ENCODE measurements at regions not wholly inside any gene's neighbourhood (a gene's known extent, or its start where the extent isn't known, plus 50 kb on each side); places are given as distances from the start of the nearest gene placed in this dataset.
"Not testable (repeated sequence)": the region's sequence is repeated elsewhere in the genome, so short reads cannot be mapped to it uniquely, and the experiment has no call there.

DNA sequence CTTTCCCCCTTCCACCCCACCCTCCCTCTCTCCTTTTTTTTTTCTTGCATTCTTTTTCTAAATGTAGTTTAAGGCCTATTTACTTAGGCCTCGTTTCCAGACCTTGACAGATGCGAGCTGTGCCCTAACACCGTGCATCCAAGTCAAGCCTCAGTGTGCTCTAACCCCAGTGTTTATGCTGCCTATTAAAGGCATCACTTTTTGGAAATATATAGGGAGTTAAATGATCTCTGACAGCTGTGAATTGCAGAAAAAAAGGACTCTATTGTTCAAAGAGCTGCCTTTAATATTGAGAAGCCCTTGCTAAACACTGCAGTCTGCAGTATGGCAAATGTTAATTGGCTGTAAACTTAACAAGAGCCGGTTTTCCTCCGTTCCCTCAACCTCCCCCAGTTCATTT is 270.4 kb upstream of the TUT7 start:
- H3K9ac ChIP-seq (ENCODE audit: low read depth in 1 of 3, low read length in 3 of 3): no peak overlapping the region
- no peaks in the 10 kb centered on the region for H3K4me1 ChIP-seq (ENCODE audit: control insufficient read depth in 3 of 3, insufficient read depth in 3 of 3, low read length in 3 of 3)
- no peak overlapping the region for H3K4me3 ChIP-seq (ENCODE audit: low read length in 3 of 3)
- H3K27me3 ChIP-seq (ENCODE audit: control insufficient read depth in 3 of 3, insufficient read depth in 3 of 3, low read length in 3 of 3): no peaks in the 10 kb centered on the region
- no peak overlapping the region for H3K27ac ChIP-seq (ENCODE audit: low read depth, low read length)
- no peaks in the 10 kb centered on the region for H3K36me3 ChIP-seq (ENCODE audit: control insufficient read depth in 3 of 3, insufficient read depth in 3 of 3, low read length in 3 of 3)
- H3K9me3 ChIP-seq (ENCODE audit: control insufficient read depth in 3 of 3, low read length in 3 of 3): no peaks in the 10 kb centered on the region

DNA sequence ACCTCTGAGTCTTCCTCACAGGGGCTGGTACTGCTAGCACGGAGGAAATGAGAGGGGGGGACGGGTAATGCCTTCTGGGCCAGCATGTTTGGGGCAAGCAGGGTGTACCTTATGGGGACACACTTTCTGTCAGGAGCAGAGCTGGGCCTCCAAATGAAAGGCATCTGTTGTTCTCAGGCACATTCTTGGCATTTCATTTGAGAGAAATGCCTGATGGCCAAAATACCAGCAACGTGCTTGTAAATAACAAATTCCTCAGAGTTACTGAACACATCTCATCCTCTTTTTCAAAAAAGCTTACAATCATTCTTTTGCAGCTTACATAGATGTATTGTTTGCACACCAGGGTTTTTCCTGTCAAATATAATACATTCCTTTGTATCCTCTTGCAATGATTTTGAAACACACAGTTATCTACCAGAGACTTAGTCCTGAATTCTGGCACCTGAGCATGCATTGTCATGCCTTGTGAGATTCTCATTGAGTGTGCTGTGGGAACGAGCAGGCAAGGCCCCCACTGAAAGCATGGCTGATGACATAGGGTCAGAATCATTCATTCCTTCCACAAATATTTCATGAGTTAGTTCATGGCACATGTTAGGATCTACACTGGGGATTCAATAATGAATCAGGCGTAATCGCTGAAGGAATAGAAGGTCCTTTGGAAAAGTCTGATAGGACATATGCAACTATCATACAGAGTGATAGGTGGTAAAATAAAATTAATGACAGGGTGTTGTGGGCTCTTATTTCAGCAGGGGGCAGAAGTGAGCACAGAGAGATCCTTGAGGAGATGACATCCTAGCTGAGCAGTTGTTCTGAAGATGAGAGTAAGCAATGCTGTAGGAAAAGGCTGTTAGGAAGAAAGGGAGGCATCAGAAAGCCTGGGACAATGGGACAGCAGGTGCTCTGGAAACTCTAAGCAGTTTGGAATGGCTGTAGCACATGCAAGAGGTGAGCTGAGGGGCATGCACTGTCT is 260.9 kb upstream of the TUT7 start:
- Histone ChIP-seq H3K9me3 (ENCODE audit: control insufficient read depth in 3 of 3, low read length in 3 of 3) (no peaks in the 10 kb centered on the region), H3K4me3 (ENCODE audit: low read length in 3 of 3) (no peak overlapping the region), H3K27me3 (ENCODE audit: control insufficient read depth in 3 of 3, insufficient read depth in 3 of 3, low read length in 3 of 3) (no peaks in the 10 kb centered on the region), H3K36me3 (ENCODE audit: control insufficient read depth in 3 of 3, insufficient read depth in 3 of 3, low read length in 3 of 3) (no peaks in the 10 kb centered on the region), H3K4me1 (ENCODE audit: control insufficient read depth in 3 of 3, insufficient read depth in 3 of 3, low read length in 3 of 3) (peaks cover 0 to 3% (median 0%) of the 10 kb centered on the region in 3 donors), H3K9ac (ENCODE audit: low read depth in 1 of 3, low read length in 3 of 3) (no peak overlapping the region), H3K27ac (ENCODE audit: low read depth, low read length) (no peak overlapping the region)

DNA sequence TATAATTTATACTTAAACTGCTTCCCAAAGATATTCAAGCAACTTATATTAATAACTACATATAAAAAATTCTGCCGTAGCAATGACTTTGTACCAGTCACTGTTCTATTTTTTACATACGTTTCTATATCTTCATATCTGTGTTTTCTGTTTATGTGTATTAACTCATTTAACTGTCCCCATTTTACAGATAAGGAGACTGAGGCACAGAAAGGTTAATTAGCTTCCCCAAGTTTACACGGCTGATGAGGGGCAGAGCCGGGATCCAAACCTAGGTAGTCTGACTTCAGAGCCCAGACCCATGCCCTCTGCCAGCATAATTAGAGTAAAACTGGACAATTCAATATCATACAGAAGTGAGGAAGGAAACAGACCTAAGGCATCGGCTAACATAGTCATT is 259.7 kb upstream of the TUT7 start:
- H3K36me3 ChIP-seq (ENCODE audit: control insufficient read depth in 3 of 3, insufficient read depth in 3 of 3, low read length in 3 of 3): no peaks in the 10 kb centered on the region
- no peaks in the 10 kb centered on the region for H3K9me3 ChIP-seq (ENCODE audit: control insufficient read depth in 3 of 3, low read length in 3 of 3)
- no peaks in the 10 kb centered on the region for H3K27me3 ChIP-seq (ENCODE audit: control insufficient read depth in 3 of 3, insufficient read depth in 3 of 3, low read length in 3 of 3)
- H3K4me1 ChIP-seq (ENCODE audit: control insufficient read depth in 3 of 3, insufficient read depth in 3 of 3, low read length in 3 of 3): peaks cover 0 to 3% (median 0%) of the 10 kb centered on the region in 3 donors
- no peak overlapping the region for H3K4me3 ChIP-seq (ENCODE audit: low read length in 3 of 3)
- no peak overlapping the region for H3K9ac ChIP-seq (ENCODE audit: low read depth in 1 of 3, low read length in 3 of 3)
- H3K27ac ChIP-seq (ENCODE audit: low read depth, low read length): no peak overlapping the region

DNA sequence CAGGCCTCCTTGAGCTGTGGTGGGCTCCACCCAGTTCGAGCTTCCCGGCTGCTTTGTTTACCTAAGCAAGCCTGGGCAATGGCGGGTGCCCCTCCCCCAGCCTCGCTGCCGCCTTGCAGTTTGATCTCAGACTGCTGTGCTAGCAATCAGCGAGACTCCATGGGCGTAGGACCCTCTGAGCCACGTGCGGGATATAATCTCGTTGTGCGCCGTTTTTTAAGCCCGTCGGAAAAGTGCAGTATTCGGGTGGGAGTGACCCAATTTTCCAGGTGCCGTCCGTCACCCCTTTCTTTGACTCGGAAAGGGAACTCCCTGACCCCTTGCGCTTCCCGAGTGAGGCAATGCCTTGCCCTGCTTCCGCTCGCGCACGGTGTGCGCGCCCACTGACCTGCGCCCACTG is 257.3 kb upstream of the TUT7 start:
- H3K4me1 ChIP-seq (ENCODE audit: control insufficient read depth in 3 of 3, insufficient read depth in 3 of 3, low read length in 3 of 3); H3K9ac ChIP-seq (ENCODE audit: low read depth in 1 of 3, low read length in 3 of 3); H3K4me3 ChIP-seq (ENCODE audit: low read length in 3 of 3); H3K27me3 ChIP-seq (ENCODE audit: control insufficient read depth in 3 of 3, insufficient read depth in 3 of 3, low read length in 3 of 3); H3K36me3 ChIP-seq (ENCODE audit: control insufficient read depth in 3 of 3, insufficient read depth in 3 of 3, low read length in 3 of 3); H3K9me3 ChIP-seq (ENCODE audit: control insufficient read depth in 3 of 3, low read length in 3 of 3); H3K27ac ChIP-seq (ENCODE audit: low read depth, low read length): not testable (repeated sequence)

DNA sequence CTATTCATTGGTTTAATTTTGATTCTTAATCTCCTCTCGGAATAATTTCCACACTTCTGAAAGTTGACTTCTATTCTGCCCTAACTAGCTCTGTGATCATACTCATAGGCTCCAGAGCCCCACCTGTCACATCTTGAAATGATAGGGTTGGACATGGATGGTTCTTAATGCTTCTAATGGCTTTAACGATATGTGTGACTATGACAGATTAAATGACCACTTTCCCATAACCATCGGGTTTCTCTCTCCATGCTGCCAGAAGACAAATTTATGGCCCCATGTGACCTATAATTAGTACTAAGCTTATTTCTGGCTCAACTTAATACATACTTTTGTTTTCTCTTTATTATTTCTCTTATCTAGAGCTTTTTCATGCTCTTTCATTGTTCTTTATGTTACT is 251.1 kb upstream of the TUT7 start:
- no peaks in the 10 kb centered on the region for H3K36me3 ChIP-seq (ENCODE audit: control insufficient read depth in 3 of 3, insufficient read depth in 3 of 3, low read length in 3 of 3)
- no peak overlapping the region for H3K9ac ChIP-seq (ENCODE audit: low read depth in 1 of 3, low read length in 3 of 3)
- no peak overlapping the region for H3K27ac ChIP-seq (ENCODE audit: low read depth, low read length)
- H3K27me3 ChIP-seq (ENCODE audit: control insufficient read depth in 3 of 3, insufficient read depth in 3 of 3, low read length in 3 of 3): no peaks in the 10 kb centered on the region
- peaks cover 0 to 4% (median 0%) of the 10 kb centered on the region in 3 donors for H3K4me1 ChIP-seq (ENCODE audit: control insufficient read depth in 3 of 3, insufficient read depth in 3 of 3, low read length in 3 of 3)
- H3K4me3 ChIP-seq (ENCODE audit: low read length in 3 of 3): no peak overlapping the region
- no peaks in the 10 kb centered on the region for H3K9me3 ChIP-seq (ENCODE audit: control insufficient read depth in 3 of 3, low read length in 3 of 3)

DNA sequence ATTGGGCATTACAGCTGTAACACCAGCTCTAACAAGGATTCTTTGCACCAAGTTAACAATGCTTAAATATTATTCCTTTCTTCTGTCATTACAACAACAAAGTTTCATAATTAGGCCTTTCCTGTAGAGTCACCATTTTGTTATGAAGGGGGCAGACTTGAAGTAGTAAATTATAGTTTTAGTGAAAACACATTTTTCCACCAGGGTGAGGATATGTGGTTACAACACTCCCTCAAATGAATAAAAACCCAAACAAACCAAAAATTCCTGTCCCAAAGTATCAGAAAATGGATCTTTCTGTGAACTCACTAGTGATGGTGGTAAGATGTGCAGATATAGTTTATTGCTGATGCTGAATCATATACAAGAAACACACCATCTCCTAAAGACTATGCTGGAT is 250.5 kb upstream of the TUT7 start:
- Histone ChIP-seq H3K4me1 (ENCODE audit: control insufficient read depth in 3 of 3, insufficient read depth in 3 of 3, low read length in 3 of 3) (peaks cover 0 to 6% (median 0%) of the 10 kb centered on the region in 3 donors), H3K27me3 (ENCODE audit: control insufficient read depth in 3 of 3, insufficient read depth in 3 of 3, low read length in 3 of 3) (no peaks in the 10 kb centered on the region), H3K9ac (ENCODE audit: low read depth in 1 of 3, low read length in 3 of 3) (no peak overlapping the region), H3K9me3 (ENCODE audit: control insufficient read depth in 3 of 3, low read length in 3 of 3) (no peaks in the 10 kb centered on the region), H3K36me3 (ENCODE audit: control insufficient read depth in 3 of 3, insufficient read depth in 3 of 3, low read length in 3 of 3) (no peaks in the 10 kb centered on the region), H3K27ac (ENCODE audit: low read depth, low read length) (no peak overlapping the region), H3K4me3 (ENCODE audit: low read length in 3 of 3) (no peak overlapping the region)

DNA sequence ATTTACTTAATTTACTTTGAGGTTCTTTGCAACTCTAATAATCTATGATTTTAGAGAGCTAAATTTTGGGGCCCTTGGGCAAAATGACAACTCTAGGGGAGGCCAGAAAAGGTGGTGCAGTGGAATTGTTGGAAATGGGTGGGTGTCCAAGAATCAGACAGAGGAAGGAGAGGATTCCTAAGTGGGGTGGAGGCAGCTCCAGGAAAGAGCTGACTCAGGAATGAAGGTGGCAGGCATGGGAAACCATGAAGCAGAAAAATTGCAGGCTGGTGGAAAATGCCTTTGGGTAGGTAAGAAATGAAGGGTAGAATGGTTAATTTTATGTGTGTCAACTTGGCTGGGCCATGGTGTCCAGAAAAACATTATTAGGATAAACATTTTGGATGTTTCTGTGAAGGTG is 248.5 kb upstream of the TUT7 start:
- Histone ChIP-seq H3K27me3 (ENCODE audit: control insufficient read depth in 3 of 3, insufficient read depth in 3 of 3, low read length in 3 of 3) (no peaks in the 10 kb centered on the region), H3K4me1 (ENCODE audit: control insufficient read depth in 3 of 3, insufficient read depth in 3 of 3, low read length in 3 of 3) (peaks cover 0 to 8% (median 0%) of the 10 kb centered on the region in 3 donors), H3K4me3 (ENCODE audit: low read length in 3 of 3) (no peak overlapping the region), H3K27ac (ENCODE audit: low read depth, low read length) (no peak overlapping the region), H3K9ac (ENCODE audit: low read depth in 1 of 3, low read length in 3 of 3) (no peak overlapping the region), H3K9me3 (ENCODE audit: control insufficient read depth in 3 of 3, low read length in 3 of 3) (no peaks in the 10 kb centered on the region), H3K36me3 (ENCODE audit: control insufficient read depth in 3 of 3, insufficient read depth in 3 of 3, low read length in 3 of 3) (no peaks in the 10 kb centered on the region)

DNA sequence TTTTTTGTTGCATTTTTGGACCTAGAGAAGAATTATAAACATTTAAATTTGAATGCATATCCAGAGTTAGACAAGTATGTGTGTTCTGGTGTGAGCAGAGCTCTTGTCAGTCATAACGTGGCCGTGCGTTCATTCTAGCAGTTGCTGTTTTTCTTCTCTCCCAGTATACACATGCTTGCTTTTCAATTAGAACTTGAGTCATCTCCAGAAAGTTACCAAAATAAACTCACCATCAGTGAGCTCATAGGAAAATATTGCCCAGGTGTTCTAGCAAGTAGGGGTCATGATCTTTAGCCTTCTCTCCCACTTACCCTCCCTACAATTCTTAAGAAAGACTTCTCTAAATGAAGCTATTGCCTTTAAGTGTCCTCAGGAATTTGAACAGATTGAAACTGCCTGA is 247.5 kb upstream of the TUT7 start:
- H3K9ac ChIP-seq (ENCODE audit: low read depth in 1 of 3, low read length in 3 of 3): no peak overlapping the region
- peaks cover 0 to 8% (median 0%) of the 10 kb centered on the region in 3 donors for H3K4me1 ChIP-seq (ENCODE audit: control insufficient read depth in 3 of 3, insufficient read depth in 3 of 3, low read length in 3 of 3)
- no peak overlapping the region for H3K27ac ChIP-seq (ENCODE audit: low read depth, low read length)
- no peaks in the 10 kb centered on the region for H3K27me3 ChIP-seq (ENCODE audit: control insufficient read depth in 3 of 3, insufficient read depth in 3 of 3, low read length in 3 of 3)
- H3K36me3 ChIP-seq (ENCODE audit: control insufficient read depth in 3 of 3, insufficient read depth in 3 of 3, low read length in 3 of 3): no peaks in the 10 kb centered on the region
- no peaks in the 10 kb centered on the region for H3K9me3 ChIP-seq (ENCODE audit: control insufficient read depth in 3 of 3, low read length in 3 of 3)
- H3K4me3 ChIP-seq (ENCODE audit: low read length in 3 of 3): no peak overlapping the region

DNA sequence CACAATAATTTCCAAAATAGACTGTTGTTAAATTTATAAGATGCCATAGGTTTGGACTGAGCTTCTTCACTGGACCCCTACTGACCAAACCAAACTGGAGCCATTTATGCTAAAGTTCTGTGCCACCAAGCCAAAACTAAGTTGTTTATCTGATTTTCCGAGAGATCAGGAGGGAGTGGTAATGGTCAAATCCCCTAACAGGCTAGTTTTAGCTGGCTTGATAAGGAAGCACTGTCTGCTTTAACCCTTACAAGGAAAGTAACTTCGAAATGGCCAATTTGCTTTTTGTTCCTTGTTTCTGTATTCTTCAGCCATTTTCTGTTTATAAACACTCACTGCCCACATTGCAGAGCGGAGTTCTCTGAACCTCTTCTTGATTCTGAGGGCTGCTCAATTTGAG is 246.8 kb upstream of the TUT7 start:
- H3K27me3 ChIP-seq (ENCODE audit: control insufficient read depth in 3 of 3, insufficient read depth in 3 of 3, low read length in 3 of 3): no peaks in the 10 kb centered on the region
- no peaks in the 10 kb centered on the region for H3K9me3 ChIP-seq (ENCODE audit: control insufficient read depth in 3 of 3, low read length in 3 of 3)
- H3K27ac ChIP-seq (ENCODE audit: low read depth, low read length): no peak overlapping the region

DNA sequence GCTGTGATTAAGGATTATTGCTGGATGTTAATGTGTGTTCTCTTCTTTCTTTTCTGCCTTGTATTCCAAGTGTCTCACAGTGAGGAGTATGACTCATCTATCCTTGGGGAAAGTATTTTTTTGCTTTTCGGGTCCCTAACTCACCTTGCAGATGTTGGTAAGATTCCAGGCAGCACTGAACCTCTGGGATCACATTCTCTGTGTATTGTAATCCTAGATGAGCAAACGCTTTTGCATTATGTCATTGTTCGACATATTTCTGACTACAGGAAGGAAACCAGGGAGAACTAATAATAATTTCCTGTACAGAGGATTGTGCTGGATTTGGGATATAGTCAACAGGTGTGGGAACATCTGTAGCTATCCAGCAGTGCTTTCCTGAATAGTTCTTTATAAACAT is 246.1 kb upstream of the TUT7 start:
- H3K4me1 ChIP-seq (ENCODE audit: control insufficient read depth in 3 of 3, insufficient read depth in 3 of 3, low read length in 3 of 3): peaks cover 0 to 8% (median 0%) of the 10 kb centered on the region in 3 donors
- no peaks in the 10 kb centered on the region for H3K36me3 ChIP-seq (ENCODE audit: control insufficient read depth in 3 of 3, insufficient read depth in 3 of 3, low read length in 3 of 3)
- H3K9me3 ChIP-seq (ENCODE audit: control insufficient read depth in 3 of 3, low read length in 3 of 3): no peaks in the 10 kb centered on the region
- H3K27me3 ChIP-seq (ENCODE audit: control insufficient read depth in 3 of 3, insufficient read depth in 3 of 3, low read length in 3 of 3): no peaks in the 10 kb centered on the region
- no peak overlapping the region for H3K9ac ChIP-seq (ENCODE audit: low read depth in 1 of 3, low read length in 3 of 3)
- no peak overlapping the region for H3K4me3 ChIP-seq (ENCODE audit: low read length in 3 of 3)
- H3K27ac ChIP-seq (ENCODE audit: low read depth, low read length): no peak overlapping the region

More for the DNA sequence above, 246.8 kb upstream of the TUT7 start:
- H3K4me3 ChIP-seq (ENCODE audit: low read length in 3 of 3): no peak overlapping the region
- peaks cover 0 to 8% (median 0%) of the 10 kb centered on the region in 3 donors for H3K4me1 ChIP-seq (ENCODE audit: control insufficient read depth in 3 of 3, insufficient read depth in 3 of 3, low read length in 3 of 3)
- no peak overlapping the region for H3K9ac ChIP-seq (ENCODE audit: low read depth in 1 of 3, low read length in 3 of 3)
- no peaks in the 10 kb centered on the region for H3K36me3 ChIP-seq (ENCODE audit: control insufficient read depth in 3 of 3, insufficient read depth in 3 of 3, low read length in 3 of 3)
